Right lobe of liver (tissue), 6 donors: ENCODE measurements at regions not wholly inside any gene's neighbourhood (a gene's known extent, or its start where the extent isn't known, plus 50 kb on each side); places are given as distances from the start of the nearest gene placed in this dataset.

Experiments
- ATAC-seq, 4 donors: fragments of 200-7000 bp; cut with Tn5 transposase; one replicate each; pipeline ENCODE4 v1.9.1; 2020; ENCODE audit warnings: mild to moderate bottlenecking in 4 of 4, moderate library complexity in 4 of 4
- DNase-seq, 3 donors: peaks; one replicate each; pipeline ENCODE4 v3.0.0-alpha.2; 2020
- H3K27ac ChIP-seq, 3 donors: fragments of 200-600 bp; one replicate each; pipeline ENCODE4 v1.8.0; 2022
- H3K27me3 ChIP-seq, 2 donors: fragments of 200-600 bp; one replicate each; pipeline ENCODE4 v1.8.0; 2022
- H3K36me3 ChIP-seq, 4 donors: fragments of 200-600 bp; sonication (generic) in 1 of 4; one replicate each; pipeline versions ENCODE4 v1.5.1 to v1.8.0; 2017 to 2022; ENCODE audit warnings: control low read depth in 1 of 4
- H3K4me1 ChIP-seq, 4 donors: fragments of 200-600 bp; sonication (generic) in 1 of 4; one replicate each; pipeline versions ENCODE4 v1.5.1 to v1.8.0; 2017 to 2022; ENCODE audit warnings: control low read depth in 1 of 4
- H3K4me3 ChIP-seq, 3 donors: fragments of 200-600 bp; one replicate each; pipeline ENCODE4 v1.8.0; 2022
- H3K9me3 ChIP-seq, 4 donors: fragments of 200-600 bp; sonication (generic) in 1 of 4; one replicate each; pipeline versions ENCODE4 v1.5.1 to v1.8.0; 2017 to 2022; ENCODE audit warnings: control low read depth in 1 of 4
- POLR2A ChIP-seq: fragments of 450-650 bp; IDR thresholded peaks from one replicate; pipeline ENCODE4 v1.6.1; 2017; ENCODE audit warnings: antibody characterized with exemption, mild to moderate bottlenecking
- WGBS: methylation state at CpG from one replicate; pipeline ENCODE4 v1.1.6; 2018; ENCODE audit warnings: low coverage, low lambda C conversion rate; ENCODE audit not compliant: insufficient coverage; ENCODE audit errors: missing lambda C conversion rate; 5-methylcytosine and 5-hydroxymethylcytosine counted together
- intact Hi-C, 2 donors: fragments of 100-400 bp; cut with DNase I; formaldehyde crosslinking; loops; one replicate each; pipeline versions ENCODE4 v1.11.2 to v1.14.1; 2022
- TF ChIP-seq, protein P1 (sequence below), 4 donors: fragments of 200-600 bp in 3 of 4; fragments of 450-650 bp in 1 of 4; IDR thresholded peaks; one replicate each; pipeline versions ENCODE4 v1.5.1 to v1.8.0; 2016 to 2022; ENCODE audit warnings: antibody characterized with exemption in 4 of 4, mild to moderate bottlenecking in 2 of 4
- donor health status: DM: no; HTN: yes; CAD: no.
- donor health status: DM: no; HTN: no; CAD: no.
- donor health status: DM: no; HTN: no; CAD: no.
- donor health status: DM: no; HTN: yes; CAD: no.
- donor health status: DM: no; HTN: yes; CAD: no.

DNA sequence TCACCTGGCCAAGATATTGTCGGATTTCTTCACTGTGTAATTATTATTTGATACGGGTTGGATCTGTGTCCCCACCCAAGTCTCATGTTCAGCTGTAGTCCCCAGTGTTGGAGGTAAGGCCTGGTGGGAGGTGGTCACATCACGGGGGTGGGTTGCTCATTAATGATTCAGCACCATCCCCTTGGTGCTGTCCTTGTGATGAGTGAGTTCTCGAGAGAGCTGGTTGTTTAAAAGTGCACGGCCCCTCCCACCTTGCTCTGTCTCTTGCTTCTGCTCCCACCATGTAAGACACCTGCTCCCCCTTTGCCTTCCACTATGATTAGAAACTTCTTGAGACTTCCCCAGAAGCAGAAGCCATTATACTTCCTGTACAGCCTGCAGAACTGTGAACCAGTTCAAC, 173.9 kb upstream of the PMEPA1 start:
- TF ChIP-seq POLR2A, result no peak
- TF ChIP-seq, protein P1, sequence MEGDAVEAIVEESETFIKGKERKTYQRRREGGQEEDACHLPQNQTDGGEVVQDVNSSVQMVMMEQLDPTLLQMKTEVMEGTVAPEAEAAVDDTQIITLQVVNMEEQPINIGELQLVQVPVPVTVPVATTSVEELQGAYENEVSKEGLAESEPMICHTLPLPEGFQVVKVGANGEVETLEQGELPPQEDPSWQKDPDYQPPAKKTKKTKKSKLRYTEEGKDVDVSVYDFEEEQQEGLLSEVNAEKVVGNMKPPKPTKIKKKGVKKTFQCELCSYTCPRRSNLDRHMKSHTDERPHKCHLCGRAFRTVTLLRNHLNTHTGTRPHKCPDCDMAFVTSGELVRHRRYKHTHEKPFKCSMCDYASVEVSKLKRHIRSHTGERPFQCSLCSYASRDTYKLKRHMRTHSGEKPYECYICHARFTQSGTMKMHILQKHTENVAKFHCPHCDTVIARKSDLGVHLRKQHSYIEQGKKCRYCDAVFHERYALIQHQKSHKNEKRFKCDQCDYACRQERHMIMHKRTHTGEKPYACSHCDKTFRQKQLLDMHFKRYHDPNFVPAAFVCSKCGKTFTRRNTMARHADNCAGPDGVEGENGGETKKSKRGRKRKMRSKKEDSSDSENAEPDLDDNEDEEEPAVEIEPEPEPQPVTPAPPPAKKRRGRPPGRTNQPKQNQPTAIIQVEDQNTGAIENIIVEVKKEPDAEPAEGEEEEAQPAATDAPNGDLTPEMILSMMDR (IDR thresholded peaks at IDR 0.05), result no peak
- WGBS, result 56% methylated on average over 2 of the region's 5 CpGs
- DNase-seq, result no peak
- H3K36me3 ChIP-seq, result no peaks in the 10 kb centered on the region
- intact Hi-C loops, result no loop called here
- H3K9me3 ChIP-seq, result no peaks in the 10 kb centered on the region
- no peaks in the 10 kb centered on the region for H3K4me1 ChIP-seq
- H3K27me3 ChIP-seq, result no peaks in the 10 kb centered on the region
- H3K4me3 ChIP-seq, result no peak overlapping the region
- no peak for ATAC-seq
- H3K27ac ChIP-seq, result no peak overlapping the region

GRCh38 chr20:57883224-57883623, 173.4 kb upstream of the PMEPA1 start:
- H3K9me3 ChIP-seq, result no peaks in the 10 kb centered on the region
- H3K36me3 ChIP-seq, result no peaks in the 10 kb centered on the region
- H3K4me3 ChIP-seq, result no peak overlapping the region
- 78% methylated on average over 6 of the region's 6 CpGs for WGBS
- H3K4me1 ChIP-seq, result no peaks in the 10 kb centered on the region
- DNase-seq, result no peak
- no peak for TF ChIP-seq POLR2A
- TF ChIP-seq, protein P1 (IDR thresholded peaks at IDR 0.05), result no peak
- intact Hi-C loops, result no loop called here
- no peak for ATAC-seq
- H3K27me3 ChIP-seq, result no peaks in the 10 kb centered on the region
- H3K27ac ChIP-seq, result no peak overlapping the region

- Histone ChIP-seq H3K4me3 (no peak overlapping the region), H3K27ac (no peak overlapping the region), H3K9me3 (no peaks in the 10 kb centered on the region), H3K4me1 (no peaks in the 10 kb centered on the region), H3K36me3 (no peaks in the 10 kb centered on the region), H3K27me3 (no peaks in the 10 kb centered on the region)
- TF ChIP-seq, protein P1 (IDR thresholded peaks at IDR 0.05), result no peak
- TF ChIP-seq POLR2A, result no peak
- WGBS, result 96% methylated on average over 5 of the region's 16 CpGs
- DNase-seq, result peak in 1 of 3 donors; percentile 22
- ATAC-seq, result peak in 1 of 4 donors; percentile 28
- intact Hi-C loops, result no loop called here
These were observed 172.8 kb upstream of the PMEPA1 start for GRCh38 chr20:57882451-57883161.

DNA sequence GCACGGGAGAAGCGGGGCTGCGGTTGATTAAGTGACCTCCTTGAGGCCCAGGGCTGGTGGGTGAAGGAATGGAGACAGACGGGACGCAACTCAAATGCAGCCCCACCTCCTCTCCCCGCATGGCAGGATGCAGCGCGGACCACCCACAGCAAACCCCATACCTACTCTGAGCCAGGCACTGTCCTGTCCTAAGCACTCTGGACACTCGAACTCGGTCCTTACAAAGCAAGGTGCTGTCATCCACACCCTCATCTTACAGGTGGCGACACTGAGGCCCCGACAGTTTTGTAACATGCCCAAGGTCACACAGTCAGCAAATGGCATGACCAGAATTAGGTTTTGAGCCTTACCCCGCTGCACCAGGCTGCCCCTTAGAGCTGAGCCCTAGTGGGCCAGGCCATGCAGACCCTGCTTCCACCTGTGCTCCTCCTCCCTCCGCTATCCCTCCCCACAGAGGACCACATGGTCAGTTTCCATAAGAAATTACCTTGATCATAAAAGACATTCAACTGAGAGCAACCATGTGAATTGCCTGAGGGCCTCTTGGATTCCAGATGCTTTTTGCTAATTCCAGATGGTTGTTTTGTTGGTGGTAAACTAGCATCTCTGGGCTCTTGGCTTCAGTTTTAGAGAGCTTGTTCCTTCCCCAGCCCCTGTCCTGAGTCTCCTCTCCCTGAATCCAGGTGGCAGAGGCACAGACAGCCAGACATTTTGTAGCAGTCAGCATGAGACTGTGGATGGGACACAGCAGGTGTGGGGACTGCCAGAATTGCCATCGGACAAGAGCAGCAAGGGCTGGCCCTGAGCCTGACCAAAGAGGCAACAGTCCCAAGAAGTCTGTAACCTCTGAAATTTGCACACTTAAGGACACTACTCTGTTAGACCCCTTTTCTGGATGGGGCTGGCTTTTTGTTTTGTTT, 171.9 kb upstream of the PMEPA1 start:
- DNase-seq, result peak in 1 of 3 donors; percentile 33
- 82% methylated on average over 4 of the region's 15 CpGs for WGBS
- intact Hi-C loops, result no loop called here
- no peak overlapping the region for H3K27ac ChIP-seq
- no peak for ATAC-seq
- H3K9me3 ChIP-seq, result no peaks in the 10 kb centered on the region
- H3K36me3 ChIP-seq, result no peaks in the 10 kb centered on the region
- no peaks in the 10 kb centered on the region for H3K27me3 ChIP-seq
- H3K4me1 ChIP-seq, result no peaks in the 10 kb centered on the region
- TF ChIP-seq, protein P1 (IDR thresholded peaks at IDR 0.05), result no peak
- H3K4me3 ChIP-seq, result no peak overlapping the region
